Stimulated activated CD8-positive, alpha-beta memory T cell treated with anti-CD3 and anti-CD28 coated beads, Interleukin-7, amount 100 ng/mL, for 24 hours (primary cell): ENCODE measurements at regions not wholly inside any gene's neighbourhood (a gene's known extent, or its start where the extent isn't known, plus 50 kb on each side); places are given as distances from the start of the nearest gene placed in this dataset.

Source experiments
- DNase-seq: peaks from one replicate; pipeline ENCODE4 v3.0.0-alpha.2; 2020; ENCODE audit warnings: low read depth

DNA sequence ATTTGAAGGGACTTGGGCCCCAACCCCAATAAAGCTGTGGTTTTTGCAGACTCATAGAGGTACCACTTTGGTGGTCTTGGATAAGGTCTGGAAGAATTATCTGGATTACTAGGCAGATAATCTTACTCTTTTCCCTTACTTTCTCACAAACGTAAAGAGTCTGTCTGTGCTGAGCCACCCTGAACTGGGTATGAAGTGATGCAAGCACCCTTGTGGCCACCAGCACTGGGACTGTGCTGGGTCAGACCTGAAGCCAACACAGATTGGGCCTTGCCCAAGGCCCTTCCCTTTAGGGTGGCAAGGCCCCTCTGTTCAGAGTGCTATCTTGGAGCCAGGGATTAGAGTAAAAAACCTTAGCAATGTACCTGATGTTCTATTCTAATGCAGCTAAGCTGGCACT lies 827.0 kb upstream of the RAB6C start:
- no peak for DNase-seq

DNA sequence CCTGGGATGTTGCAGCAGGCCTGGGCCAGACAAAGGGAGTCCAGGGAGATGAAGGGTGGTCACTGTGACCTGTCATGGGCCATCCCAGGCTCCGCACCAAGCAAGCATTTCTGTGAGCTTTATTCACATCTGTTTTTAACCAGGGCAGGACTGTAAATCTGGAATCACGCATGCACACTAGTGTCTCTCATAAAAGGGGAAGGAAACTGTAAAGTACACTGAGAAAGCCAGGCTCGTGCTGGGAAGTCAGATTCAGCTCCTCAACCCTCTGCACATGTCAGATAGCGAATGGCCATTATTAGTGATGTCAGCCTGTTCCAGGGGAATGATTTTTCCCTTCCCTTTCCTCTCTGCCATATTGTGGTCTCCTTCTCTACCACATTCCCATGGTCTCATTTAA lies 818.6 kb upstream of the RAB6C start:
- DNase-seq, result no peak

DNA sequence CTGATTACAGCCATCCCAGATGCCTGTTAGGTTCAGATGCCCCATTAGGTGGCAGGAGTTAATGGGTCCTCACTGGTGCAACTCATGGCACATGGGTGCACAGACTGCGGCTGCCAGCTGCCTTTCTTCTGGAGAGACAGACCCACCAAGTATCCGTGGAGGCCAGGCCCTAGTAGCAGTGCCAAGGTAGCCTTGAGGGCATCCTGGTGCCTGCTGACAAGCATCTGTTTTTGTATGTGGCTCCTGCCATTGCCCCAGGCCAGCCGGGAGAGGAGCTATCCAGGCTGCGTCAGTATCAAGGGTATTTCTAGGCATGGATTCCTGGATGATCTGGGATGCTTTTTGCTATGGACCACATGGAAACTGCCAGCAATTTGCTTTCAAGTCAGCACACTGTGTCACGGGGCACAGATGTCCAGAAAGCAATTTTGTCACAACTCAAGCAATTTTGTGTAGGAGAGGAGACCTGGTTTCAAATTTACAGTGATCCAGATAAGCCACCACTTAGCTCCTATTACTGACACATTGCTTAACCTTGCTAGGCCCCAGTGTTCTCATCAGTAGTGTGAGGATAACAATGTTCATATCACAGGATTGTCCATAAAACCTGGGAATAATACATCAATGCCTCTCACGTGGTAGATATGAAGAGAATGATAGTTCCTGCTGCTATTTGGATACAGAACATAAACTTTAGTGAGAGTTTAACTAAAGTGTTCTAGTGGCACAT lies 815.1 kb upstream of the RAB6C start:
- DNase-seq, result no peak

DNA sequence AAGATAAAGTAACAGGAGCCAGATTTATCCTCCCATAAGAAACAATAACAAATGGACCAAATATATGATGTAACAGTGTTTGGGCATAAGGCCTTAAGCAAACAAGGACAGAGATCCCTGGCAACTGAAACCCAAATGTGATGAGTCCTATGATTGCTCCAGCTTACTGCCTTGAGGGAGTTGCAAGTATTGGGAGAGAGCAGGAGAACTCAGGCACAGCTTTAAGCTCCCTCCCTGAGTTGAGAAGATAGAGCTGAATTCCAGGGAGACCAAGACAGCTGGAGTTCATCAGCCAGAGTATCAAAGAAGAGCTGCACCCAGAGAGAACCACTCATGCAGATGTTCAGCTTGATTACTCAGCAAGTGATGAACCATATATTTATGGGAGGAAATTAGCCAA lies 814.5 kb upstream of the RAB6C start:
- DNase-seq, result no peak

DNA sequence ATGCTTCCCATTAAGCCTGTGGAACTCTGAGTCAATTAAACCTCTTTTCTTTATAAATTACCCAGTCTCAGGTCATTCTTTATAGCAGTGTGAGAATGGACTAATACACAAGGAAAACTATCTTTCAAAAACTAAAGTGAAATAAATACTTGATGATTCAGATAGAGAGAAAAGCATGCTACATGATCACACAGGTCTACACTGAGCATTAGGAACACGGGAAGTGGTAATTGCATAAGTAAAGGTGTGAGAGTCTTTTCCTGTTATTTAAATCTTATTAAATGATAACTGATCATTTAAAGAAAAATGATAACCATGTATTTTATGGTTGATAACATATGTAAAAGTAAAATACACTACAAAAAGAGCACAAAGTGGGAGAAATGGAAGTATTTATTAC lies 812.0 kb upstream of the RAB6C start:
- no peak for DNase-seq

DNA sequence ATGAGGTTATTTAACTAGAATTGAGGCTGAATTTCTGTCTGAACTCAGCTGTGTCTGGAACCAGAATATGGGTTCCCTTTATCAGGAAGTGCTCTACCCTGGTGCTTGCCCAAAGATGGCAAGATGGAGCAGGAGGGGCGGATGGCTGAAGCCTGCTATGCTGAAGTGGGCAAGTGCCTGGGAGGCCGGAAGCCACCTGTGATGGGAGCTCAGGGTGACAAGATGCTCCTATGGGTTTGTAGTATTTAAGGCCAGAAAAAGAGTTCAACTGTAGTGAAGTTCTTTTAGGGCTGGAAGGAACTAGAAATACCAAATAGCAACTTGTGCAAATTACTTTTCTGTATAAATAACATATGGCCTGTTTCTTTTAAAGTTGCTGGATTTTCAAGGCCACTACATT lies 808.9 kb upstream of the RAB6C start:
- no peak for DNase-seq

DNA sequence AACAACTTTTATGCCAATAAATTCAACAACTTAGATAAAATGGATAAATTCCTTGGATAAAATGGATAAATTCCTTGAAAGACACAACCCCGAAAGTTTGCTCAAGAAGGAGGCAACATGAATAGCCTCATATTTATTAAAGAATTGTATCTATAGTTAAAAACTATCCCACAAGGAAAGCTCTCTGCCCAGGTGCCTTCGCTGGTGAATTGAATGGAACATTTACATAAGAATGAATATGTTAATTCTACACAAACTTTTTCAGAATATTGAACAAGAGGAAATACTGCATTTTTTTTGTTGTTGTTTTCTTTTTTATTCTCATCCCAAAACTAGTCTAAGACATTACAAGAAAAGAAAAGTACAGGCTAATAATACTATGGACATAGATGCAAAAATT lies 805.3 kb upstream of the RAB6C start:
- DNase-seq, result no peak

DNA sequence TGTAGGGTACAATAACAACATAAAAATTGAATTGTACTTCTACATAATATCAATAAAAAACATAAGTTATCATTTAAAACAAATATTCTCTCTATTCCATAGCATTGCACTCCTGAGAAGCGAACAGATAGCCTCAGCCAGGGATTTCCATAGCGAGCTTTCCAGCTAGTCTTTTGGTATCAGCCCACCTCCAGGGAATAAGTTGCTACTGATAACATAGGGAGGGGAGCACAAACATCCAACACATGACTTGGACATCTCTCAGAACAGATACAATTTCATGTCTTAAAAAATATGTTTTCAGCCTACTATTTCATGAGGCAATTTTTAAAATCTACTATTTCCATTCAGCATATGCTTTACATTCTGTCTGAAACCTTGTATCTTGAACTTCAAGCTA lies 804.4 kb upstream of the RAB6C start:
- DNase-seq, result no peak

DNA sequence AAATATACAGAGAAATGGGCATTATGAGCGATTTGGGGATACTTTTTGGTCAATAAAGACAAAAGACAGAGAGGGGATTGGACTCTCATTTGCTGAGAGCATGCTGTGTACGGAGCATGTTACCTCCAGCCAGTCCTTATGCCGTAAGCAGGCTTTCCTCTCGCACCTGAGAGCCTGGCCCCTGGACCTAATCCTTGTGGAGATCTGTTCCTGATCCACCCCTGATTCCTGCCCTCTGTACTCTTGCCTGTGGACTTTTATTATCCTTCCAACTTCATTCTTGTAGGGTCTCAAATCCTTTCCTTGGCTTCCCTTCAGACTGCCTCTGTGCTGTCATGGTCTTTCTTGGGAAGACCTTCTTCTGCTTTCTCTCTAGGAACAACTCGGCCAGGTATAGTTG lies 803.1 kb upstream of the RAB6C start:
- DNase-seq, result no peak

DNA sequence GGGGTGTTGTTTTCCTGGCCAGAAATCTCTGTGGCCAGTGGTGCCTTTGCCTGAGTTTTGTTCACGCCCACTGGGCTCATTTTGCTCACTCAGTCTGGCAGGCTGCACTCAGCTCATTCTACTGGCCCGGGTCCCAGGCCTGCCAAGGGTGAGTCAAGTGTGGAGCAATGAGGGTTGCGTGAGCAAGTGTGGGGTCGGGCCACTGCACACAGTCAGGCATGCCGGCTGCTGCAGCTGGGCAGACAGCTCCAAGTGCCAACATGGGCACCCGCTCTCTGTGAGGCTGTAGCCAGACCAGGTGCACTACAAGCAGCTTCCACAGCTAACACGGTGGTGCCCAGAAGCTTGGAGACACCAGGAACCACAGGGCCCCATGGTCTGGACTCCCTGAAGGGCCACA lies 801.1 kb upstream of the RAB6C start:
- no peak for DNase-seq

DNA sequence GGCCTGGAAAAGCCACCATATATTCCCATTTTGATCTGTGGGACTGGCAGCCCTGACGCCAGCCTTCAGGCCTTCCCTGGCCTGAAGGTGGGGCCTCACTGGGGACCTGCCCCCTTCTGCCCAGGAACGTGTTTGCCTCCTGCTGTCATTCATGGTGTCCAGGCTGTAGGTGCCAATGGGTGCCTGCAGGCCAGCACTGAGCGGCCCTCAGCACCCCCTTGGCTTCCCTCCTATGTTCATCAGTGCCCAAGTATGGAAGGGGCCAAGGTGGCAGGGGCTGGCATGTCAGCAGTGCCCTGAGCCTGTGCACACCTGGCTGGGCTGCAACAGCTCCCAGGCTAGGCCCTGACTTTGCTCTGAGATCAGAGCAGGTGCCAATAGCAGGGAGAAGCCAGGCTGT lies 800.3 kb upstream of the RAB6C start:
- DNase-seq, result no peak

DNA sequence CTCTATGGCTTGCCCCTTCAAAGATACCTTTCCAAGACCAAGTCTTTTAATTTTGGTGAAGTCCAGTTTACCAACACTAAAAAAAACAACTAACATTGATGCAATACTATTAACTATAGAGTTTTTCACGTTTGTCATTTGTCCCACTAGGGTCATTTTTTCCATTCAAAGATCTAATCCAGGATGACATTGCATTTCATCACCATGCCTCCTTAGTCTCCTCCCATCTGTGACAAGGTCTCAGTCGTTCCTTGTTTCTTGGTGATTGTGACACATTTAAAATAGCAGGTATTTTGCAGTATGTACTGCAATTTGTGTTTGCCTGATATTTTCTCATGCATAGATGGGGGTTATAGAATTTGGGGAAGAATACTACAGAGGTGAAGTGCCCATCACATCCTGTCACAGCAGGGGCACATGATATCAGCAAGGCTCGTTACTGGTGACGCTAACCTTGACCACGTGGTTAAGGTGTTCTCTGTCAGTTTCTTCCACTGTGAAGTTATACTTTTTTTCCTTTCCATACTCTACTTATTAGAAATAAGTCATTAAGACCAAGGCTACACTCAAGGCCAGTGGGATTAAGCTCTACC lies 799.2 kb upstream of the RAB6C start:
- no peak for DNase-seq

DNA sequence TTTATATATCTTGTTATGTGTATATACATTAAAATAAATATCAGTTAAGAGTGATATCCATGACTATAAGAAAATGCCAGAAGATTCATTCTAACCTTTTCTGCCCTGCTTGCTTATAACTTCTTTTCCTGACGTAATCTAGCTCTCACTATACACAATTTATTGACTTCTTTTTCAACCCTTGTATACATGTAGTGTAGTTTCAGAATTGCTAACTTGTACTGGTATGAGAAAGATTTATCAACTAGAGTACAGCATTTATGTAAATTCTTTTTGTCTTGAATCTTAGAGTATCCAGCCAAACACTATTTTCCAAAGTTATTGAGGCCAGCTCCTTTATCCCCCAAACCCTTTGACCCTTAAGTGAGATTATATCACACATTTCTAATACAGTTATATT lies 798.0 kb upstream of the RAB6C start:
- DNase-seq, result no peak

DNA sequence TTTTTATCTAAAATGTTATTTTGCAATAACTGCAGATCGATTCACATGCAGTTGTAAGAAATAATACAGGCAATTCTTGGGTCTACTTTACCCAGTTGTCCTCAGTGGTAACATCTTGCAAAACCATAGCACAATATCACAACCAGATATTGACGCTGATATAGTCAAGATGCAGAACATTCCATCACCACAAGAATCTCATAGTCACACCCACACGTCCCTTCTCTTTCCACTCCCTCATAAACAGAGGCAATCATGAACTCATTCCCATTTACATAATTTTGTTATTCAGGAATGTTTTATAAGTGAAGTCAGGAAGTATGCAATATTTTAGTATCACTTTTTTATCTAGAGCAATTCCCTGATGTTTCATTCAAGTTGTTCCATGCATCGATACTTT lies 797.5 kb upstream of the RAB6C start:
- no peak for DNase-seq

DNA sequence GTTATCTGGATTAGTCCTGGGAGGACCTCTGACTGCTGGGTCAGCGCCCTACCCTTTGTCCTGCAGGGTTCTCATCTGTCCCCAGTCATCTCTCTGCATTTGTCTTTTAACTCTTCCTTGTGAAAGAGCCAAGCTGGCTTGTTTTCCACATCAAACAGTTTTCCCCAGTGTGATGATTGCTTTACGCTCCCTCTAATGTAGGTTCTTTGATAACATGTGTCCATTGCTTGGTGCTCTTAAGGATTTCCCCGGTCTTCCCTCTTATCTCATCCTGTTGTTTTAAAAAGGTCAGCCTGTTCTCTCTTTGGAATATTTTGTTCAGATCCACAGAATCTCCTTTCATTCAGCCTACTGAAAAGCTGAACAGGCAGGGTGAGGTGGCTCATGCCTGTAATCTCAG lies 792.1 kb upstream of the RAB6C start:
- DNase-seq, result no peak

DNA sequence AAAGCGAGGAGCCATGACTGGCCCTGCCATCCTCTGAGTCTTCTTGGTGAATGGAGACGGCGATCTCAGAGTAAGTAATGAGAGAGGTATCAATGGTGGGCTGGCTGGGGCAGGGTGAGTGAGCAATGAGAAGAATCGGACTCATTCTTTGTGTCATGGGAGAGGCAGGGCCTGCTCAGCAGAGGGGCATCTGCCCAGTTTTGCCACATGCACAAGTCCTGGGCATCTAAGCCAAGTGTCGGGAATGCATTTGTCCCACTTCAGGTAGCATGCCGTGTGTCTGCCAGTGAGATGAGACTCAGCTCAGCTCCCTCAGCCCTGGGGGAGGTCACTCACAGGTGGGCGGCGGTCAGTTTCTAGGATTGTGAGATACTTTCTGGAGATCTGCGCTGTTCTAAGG lies 791.0 kb upstream of the RAB6C start:
- DNase-seq, result no peak

DNA sequence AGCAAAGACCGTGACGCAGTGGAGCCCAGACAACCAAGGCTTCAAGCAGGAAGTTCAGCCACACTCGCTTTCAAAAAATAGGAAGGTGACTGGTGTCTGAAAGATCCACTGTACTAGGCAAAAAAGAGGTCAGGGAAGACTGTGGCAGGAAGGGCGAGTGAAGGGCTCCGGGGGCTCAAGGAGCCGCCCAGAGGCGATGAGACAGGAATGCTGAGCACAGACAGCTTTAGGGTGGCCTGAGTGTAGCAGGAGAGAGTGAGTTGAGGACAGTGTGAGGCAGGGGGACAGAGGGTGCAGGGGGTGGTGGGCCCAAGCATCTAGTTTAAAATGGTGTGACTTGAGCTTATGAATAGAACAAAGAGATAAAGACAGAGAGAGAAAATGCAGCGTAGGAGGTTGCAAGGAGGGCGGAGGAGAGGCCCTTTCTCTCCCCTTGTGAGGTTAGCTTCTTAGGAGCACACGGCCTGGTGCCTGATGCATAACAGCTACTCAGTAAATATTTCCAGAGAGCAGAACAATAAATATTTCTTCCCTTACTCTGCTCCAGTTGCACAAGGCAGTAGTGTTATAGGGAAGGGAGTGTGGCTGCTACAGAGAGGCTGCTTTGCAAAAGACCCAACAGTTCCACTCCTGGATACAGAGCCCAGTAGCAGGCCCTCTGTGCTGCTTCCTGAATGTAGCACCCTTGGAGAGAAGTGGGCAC lies 789.7 kb upstream of the RAB6C start:
- no peak for DNase-seq

DNA sequence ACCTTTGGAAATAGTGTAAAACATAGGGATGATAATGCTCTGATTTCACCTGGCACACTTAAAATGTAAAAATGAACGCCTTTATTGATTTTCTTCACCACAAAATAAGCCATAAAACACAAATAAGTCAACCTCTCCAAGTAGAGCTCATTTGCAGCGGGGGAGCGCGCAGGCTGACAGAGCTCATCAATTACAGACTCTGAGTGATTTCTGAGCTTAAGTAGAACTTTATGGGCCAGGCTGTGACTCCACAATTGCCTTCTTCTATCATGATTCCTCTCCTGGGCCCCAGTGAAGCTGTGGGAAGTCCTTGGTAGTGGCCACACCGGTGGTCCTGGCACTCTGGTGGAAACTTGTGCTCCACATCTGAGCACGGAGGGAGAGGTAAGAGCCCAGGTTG lies 789.0 kb upstream of the RAB6C start:
- DNase-seq, result no peak

DNA sequence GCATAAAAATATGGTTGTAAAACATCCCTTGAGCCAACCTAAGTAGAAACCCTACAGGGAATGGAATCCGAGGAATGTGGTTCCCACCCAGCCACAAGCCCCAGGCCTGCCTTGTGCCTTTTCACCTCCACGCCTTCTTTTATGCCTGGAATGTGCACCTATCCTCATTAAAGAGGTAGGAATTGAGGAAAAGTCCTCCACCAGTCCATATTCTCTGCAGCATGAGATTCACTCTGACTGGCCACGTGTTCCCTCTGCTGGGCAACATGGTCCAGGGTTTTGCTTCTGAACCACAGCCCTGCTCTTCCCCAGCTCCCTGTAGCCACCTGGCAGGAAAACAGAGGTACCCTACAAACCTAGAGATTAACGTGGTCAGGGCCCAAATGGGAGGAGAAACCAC lies 787.9 kb upstream of the RAB6C start:
- no peak for DNase-seq

DNA sequence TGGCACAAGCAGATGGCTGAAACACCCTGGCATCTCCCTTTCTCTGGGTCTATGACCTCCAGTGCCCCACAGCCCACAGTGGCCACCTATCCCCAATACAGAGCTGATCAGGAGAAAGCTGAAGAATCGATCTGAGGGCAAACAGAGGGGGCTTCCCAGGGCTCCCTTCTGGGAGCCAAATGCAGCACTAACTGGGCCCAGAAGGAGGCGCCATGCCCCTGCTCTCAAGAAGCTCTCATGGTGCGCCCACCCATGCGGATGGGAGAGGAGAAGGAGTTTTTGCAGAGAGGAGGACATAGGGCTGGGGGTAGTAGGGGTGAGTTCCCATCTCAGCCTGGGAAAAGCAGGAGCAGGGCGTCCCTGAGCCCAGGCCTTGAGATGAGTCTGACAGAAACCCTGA lies 787.3 kb upstream of the RAB6C start:
- DNase-seq, result no peak

DNA sequence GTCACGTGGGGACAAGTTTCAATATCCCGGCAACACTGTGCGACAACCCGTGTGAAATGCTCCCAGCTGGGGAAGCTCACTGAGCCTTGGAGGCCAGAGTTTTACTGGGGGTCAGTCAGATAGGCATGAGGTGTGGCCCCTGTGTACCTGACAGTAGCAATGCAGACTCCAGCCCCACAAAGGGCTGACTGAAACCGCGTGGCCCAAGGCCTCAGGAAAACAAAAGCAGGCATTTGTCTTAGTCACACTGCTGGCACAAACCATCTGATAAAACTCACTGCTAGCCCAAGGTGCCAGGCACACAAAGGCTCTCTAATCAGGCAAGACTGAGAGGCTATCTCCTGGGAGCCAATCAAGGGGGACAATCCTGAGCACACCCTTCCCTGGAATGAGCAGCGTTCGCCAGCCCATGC lies 786.6 kb upstream of the RAB6C start:
- no peak for DNase-seq

DNA sequence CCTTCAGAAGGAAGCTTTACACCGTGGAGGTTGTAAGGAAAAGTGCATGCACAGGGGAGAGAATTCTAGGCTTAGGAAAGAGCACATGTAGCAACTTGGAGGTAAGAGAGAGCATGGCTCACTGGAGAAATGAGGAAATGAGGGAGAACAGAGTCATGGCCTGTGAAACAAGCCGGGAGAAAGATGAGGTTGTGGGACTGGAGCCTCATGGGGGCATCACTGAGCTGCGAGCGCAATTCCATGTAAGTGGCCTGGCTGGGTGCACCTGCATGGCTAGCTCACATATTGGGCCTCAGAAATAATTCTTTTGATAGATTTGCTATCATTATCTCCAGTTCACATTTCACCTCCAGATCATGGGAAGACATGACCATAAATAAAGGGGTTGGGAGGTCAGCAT lies 785.5 kb upstream of the RAB6C start:
- no peak for DNase-seq

DNA sequence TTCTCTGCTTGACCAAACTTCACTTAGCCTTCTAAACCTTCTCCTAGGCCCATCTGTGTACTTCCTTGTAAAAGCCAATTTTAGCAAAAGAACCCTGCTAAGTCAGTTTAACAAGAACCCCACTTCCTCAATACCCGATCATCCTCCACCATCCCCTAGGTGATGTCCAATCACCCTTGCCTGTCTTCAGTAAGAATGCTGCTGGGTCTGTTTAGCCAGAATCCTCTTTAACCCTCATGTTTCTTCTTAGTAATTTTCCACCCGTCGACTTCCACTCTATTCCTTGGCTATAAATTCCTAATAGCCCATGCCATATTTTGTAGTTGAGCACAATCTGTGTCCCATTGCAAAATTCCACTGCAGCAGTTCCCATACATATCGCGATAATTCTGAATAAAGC lies 780.0 kb upstream of the RAB6C start:
- no peak for DNase-seq

DNA sequence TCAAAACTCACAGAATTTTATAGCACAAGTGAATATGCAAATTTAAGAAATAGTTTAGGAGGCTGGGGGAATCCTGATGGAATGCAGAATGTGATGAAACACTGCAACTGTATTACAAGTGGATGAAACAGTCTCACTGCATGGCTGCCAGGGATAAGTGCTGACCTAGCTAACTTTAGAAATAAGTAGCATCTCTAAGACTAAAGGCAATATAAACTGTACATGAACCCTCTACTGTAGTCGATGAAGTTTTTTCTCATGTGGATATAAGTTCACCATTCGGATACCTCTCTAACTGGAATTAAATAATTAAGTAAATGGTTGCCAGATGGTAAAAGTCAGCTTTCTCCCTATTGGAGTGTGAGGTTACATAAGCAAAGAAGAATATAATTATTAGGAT lies 777.8 kb upstream of the RAB6C start:
- DNase-seq, result no peak
